Common myeloid progenitor, CD34-positive (primary cell): ENCODE measurements at regions not wholly inside any gene's neighbourhood (a gene's known extent, or its start where the extent isn't known, plus 50 kb on each side); places are given as distances from the start of the nearest gene placed in this dataset.

Experiments
- CTCF ChIA-PET: fragments of 350-600 bp; sonication (Branson Sonifier 250); formaldehyde crosslinking; loops from one replicate; lab custom pipeline; 2021; ENCODE audit warnings: antibody characterized with exemption; lab: Charles Lee
- POLR2A ChIA-PET: fragments of 350-600 bp; sonication (Branson Sonifier 250); formaldehyde crosslinking; loops from one replicate; lab custom pipeline; 2021; ENCODE audit warnings: antibody characterized with exemption; lab: Charles Lee
- DNase-seq, 3 donors: peaks; one replicate each; pipeline versions ENCODE4 v3.0.0 to v3.0.0-alpha.2; 2013
- H3K27ac ChIP-seq, 2 experiments: 1 replicate in 1 of 2; 2 replicates in 1 of 2; pipeline ENCODE4 v1.7.0; 2013; ENCODE audit warnings: inconsistent platforms in 2 of 2, low read length in 2 of 2, mild to moderate bottlenecking in 2 of 2, low read depth in 1 of 2, moderate library complexity in 1 of 2; ENCODE audit not compliant: severe bottlenecking in 2 of 2, insufficient read depth in 1 of 2, poor library complexity in 1 of 2
- H3K27me3 ChIP-seq, 5 experiments: replicated peaks in 2 of 5; 1 replicate in 3 of 5; 2 replicates in 2 of 5; pipeline versions ENCODE4 v1.6.1 to v1.7.0; 2013; ENCODE audit warnings: low read length in 4 of 5, mild to moderate bottlenecking in 2 of 5, moderate library complexity in 2 of 5, inconsistent platforms in 1 of 5; ENCODE audit not compliant: insufficient read depth in 5 of 5, control insufficient read depth in 4 of 5
- H3K36me3 ChIP-seq, 4 experiments: 1 replicate in 2 of 4; 2 replicates in 2 of 4; pipeline versions ENCODE4 v1.6.1 to v1.7.0; 2013; ENCODE audit warnings: low read length in 3 of 4, control low read depth in 1 of 4, mild to moderate bottlenecking in 1 of 4; ENCODE audit not compliant: control insufficient read depth in 4 of 4, insufficient read depth in 4 of 4
- H3K4me1 ChIP-seq, 4 experiments: 1 replicate in 3 of 4; 2 replicates in 1 of 4; pipeline versions ENCODE4 v1.6.1 to v1.7.1; 2013; ENCODE audit warnings: low read length in 3 of 4, mild to moderate bottlenecking in 3 of 4, control low read depth in 1 of 4, inconsistent platforms in 1 of 4, moderate library complexity in 1 of 4; ENCODE audit not compliant: control insufficient read depth in 4 of 4, insufficient read depth in 4 of 4; ENCODE audit errors: control extremely low read depth in 1 of 4
- H3K4me3 ChIP-seq, 7 experiments: 1 replicate in 4 of 7; 2 replicates in 3 of 7; pipeline versions ENCODE4 v1.5.1 to v1.7.0; 2013; ENCODE audit warnings: mild to moderate bottlenecking in 7 of 7, low read length in 6 of 7, moderate library complexity in 6 of 7, inconsistent platforms in 2 of 7, low read depth in 2 of 7, control low read depth in 1 of 7; ENCODE audit not compliant: insufficient read depth in 4 of 7, control insufficient read depth in 1 of 7; ENCODE audit errors: extremely low read depth in 1 of 7
- H3K9me3 ChIP-seq, 5 experiments: 1 replicate in 4 of 5; 2 replicates in 1 of 5; pipeline versions ENCODE4 v1.6.1 to v1.7.1; 2013; ENCODE audit warnings: low read length in 4 of 5, mild to moderate bottlenecking in 2 of 5, inconsistent platforms in 1 of 5, low read depth in 1 of 5, moderate library complexity in 1 of 5; ENCODE audit not compliant: control insufficient read depth in 4 of 5, insufficient read depth in 2 of 5; ENCODE audit errors: control extremely low read depth in 1 of 5
- WGBS: methylation state at CpG from one replicate; pipeline ENCODE4 v1.1.5; 2013; ENCODE audit not compliant: insufficient coverage; 5-methylcytosine and 5-hydroxymethylcytosine counted together

- DNase-seq, result no peak
- no peaks in the 10 kb centered on the region for H3K27me3 ChIP-seq
- CTCF ChIA-PET, result no interaction called here
- POLR2A ChIA-PET, result no interaction called here
- H3K9me3 ChIP-seq, result peaks cover 0 to 2% (median 0%) of the 10 kb centered on the region in 5 experiments
- no peaks in the 10 kb centered on the region for H3K36me3 ChIP-seq
- H3K4me3 ChIP-seq, result no peak overlapping the region
- H3K27ac ChIP-seq, result no peak overlapping the region
- no peaks in the 10 kb centered on the region for H3K4me1 ChIP-seq
Measured at GRCh38 chr12:5308216-5308615, 123.7 kb upstream of the NTF3 start.

GRCh38 chr12:5308996-5309395 lies 122.9 kb upstream of the NTF3 start:
- H3K27me3 ChIP-seq, result no peaks in the 10 kb centered on the region
- H3K9me3 ChIP-seq, result peaks cover 0 to 5% (median 2%) of the 10 kb centered on the region in 5 experiments
- 100% methylated on average over 7 of the region's 8 CpGs for whole genome bisulfite sequencing
- ChIA-PET CTCF (no interaction called here), POLR2A (no interaction called here)
- no peak overlapping the region for H3K4me3 ChIP-seq
- H3K36me3 ChIP-seq, result no peaks in the 10 kb centered on the region
- DNase-seq, result no peak
- H3K27ac ChIP-seq, result no peak overlapping the region
- no peaks in the 10 kb centered on the region for H3K4me1 ChIP-seq

- H3K27ac ChIP-seq, result no peak overlapping the region
- CTCF ChIA-PET, result no interaction called here
- no peak for DNase-seq
- POLR2A ChIA-PET, result no interaction called here
- H3K4me3 ChIP-seq, result no peak overlapping the region
- H3K4me1 ChIP-seq, result no peaks in the 10 kb centered on the region
- H3K9me3 ChIP-seq, result peaks cover 0 to 9% (median 7%) of the 10 kb centered on the region in 5 experiments
- no peaks in the 10 kb centered on the region for H3K27me3 ChIP-seq
- no peaks in the 10 kb centered on the region for H3K36me3 ChIP-seq
- 96% methylated on average over 4 of the region's 8 CpGs for WGBS
Measured at GRCh38 chr12:5309654-5310053, 122.3 kb upstream of the NTF3 start.

- CTCF ChIA-PET, result no interaction called here
- WGBS, result no CpG with 5 or more reads among the region's 1 CpG
- H3K9me3 ChIP-seq, result peaks cover 0 to 11% (median 8%) of the 10 kb centered on the region in 5 experiments
- no peak overlapping the region for H3K4me3 ChIP-seq
- DNase-seq, result no peak
- H3K36me3 ChIP-seq, result no peaks in the 10 kb centered on the region
- no peaks in the 10 kb centered on the region for H3K27me3 ChIP-seq
- no peaks in the 10 kb centered on the region for H3K4me1 ChIP-seq
- no peak overlapping the region for H3K27ac ChIP-seq
- POLR2A ChIA-PET, result no interaction called here
Measured at GRCh38 chr12:5310151-5310550, 121.8 kb upstream of the NTF3 start.

GRCh38 chr12:5317556-5317955 lies 114.4 kb upstream of the NTF3 start:
- H3K27me3 ChIP-seq, result no peaks in the 10 kb centered on the region
- ChIA-PET POLR2A (no interaction called here), CTCF (interaction anchor here (1.2 kb wide), 1 partner anchor 18 kb away, joined by 3 read pairs; no protein-coding TSS in a partner anchor)
- DNase-seq, result no peak
- no peak overlapping the region for H3K4me3 ChIP-seq
- peaks cover 2 to 17% (median 10%) of the 10 kb centered on the region in 5 experiments for H3K9me3 ChIP-seq
- no peaks in the 10 kb centered on the region for H3K36me3 ChIP-seq
- no peak overlapping the region for H3K27ac ChIP-seq
- no peaks in the 10 kb centered on the region for H3K4me1 ChIP-seq

- ChIA-PET CTCF (no interaction called here), POLR2A (no interaction called here)
- H3K4me1 ChIP-seq, result no peaks in the 10 kb centered on the region
- H3K27ac ChIP-seq, result no peak overlapping the region
- peaks cover 0 to 15% (median 5%) of the 10 kb centered on the region in 5 experiments for H3K9me3 ChIP-seq
- no peaks in the 10 kb centered on the region for H3K27me3 ChIP-seq
- DNase-seq, result no peak
- no peak overlapping the region for H3K4me3 ChIP-seq
- H3K36me3 ChIP-seq, result no peaks in the 10 kb centered on the region
Measured at GRCh38 chr12:5318874-5319273, 113.0 kb upstream of the NTF3 start.

- peaks cover 3 to 5% (median 4%) of the 10 kb centered on the region in 5 experiments for H3K9me3 ChIP-seq
- DNase-seq, result no peak
- H3K27me3 ChIP-seq, result no peaks in the 10 kb centered on the region
- no peak overlapping the region for H3K27ac ChIP-seq
- CTCF ChIA-PET, result no interaction called here
- no peaks in the 10 kb centered on the region for H3K4me1 ChIP-seq
- no peak overlapping the region for H3K4me3 ChIP-seq
- POLR2A ChIA-PET, result no interaction called here
- no peaks in the 10 kb centered on the region for H3K36me3 ChIP-seq
- 95% methylated on average over 6 of the region's 7 CpGs for WGBS
Measured at GRCh38 chr12:5328669-5329517, 103.0 kb upstream of the NTF3 start.
